Keratinocyte (primary cell): ENCODE measurements at regions not wholly inside any gene's neighbourhood (a gene's known extent, or its start where the extent isn't known, plus 50 kb on each side); places are given as distances from the start of the nearest gene placed in this dataset.

Experiments
- DNase-seq: peaks from one replicate; pipeline ENCODE4 v3.0.0-alpha.2; 2011; ENCODE audit warnings: low read depth, missing footprints, low spot score
- FAIRE-seq: peaks from 2 replicates; lab custom pipeline; 2011; peaks lifted over from hg19 to GRCh38; lab: Jason Lieb, UNC
- H2AFZ ChIP-seq: 2 replicates; pipeline ENCODE4 v1.6.0; 2012; ENCODE audit warnings: low read length, control low read depth, inconsistent platforms; ENCODE audit not compliant: control insufficient read depth
- H3K27ac ChIP-seq: 2 replicates; pipeline ENCODE4 v1.5.1; 2011; ENCODE audit warnings: low read length; ENCODE audit not compliant: control insufficient read depth, insufficient read depth
- H3K27me3 ChIP-seq: 3 replicates; pipeline ENCODE4 v1.6.0; 2011; ENCODE audit warnings: low read length; ENCODE audit not compliant: control insufficient read depth, insufficient read depth; ENCODE audit errors: extremely low read depth
- H3K36me3 ChIP-seq, 2 experiments: 2 replicates in 1 of 2; 3 replicates in 1 of 2; pipeline ENCODE4 v1.5.1; 2011; ENCODE audit warnings: low read length in 2 of 2, mild to moderate bottlenecking in 1 of 2; ENCODE audit not compliant: control insufficient read depth in 2 of 2, insufficient read depth in 2 of 2; ENCODE audit errors: extremely low read depth in 1 of 2
- H3K4me1 ChIP-seq: 3 replicates; pipeline ENCODE4 v1.5.1; 2011; ENCODE audit warnings: low read length; ENCODE audit not compliant: control insufficient read depth, insufficient read depth; ENCODE audit errors: extremely low read depth
- H3K4me2 ChIP-seq: 3 replicates; pipeline ENCODE4 v1.6.0; 2011; ENCODE audit warnings: low read depth, low read length; ENCODE audit not compliant: control insufficient read depth, insufficient read depth; ENCODE audit errors: extremely low read depth
- H3K4me3 ChIP-seq, 3 experiments: fragments of 200-600 bp in 1 of 3; sonication (generic) in 1 of 3; 2 replicates in 2 of 3; 3 replicates in 1 of 3; pipeline ENCODE4 v1.5.1; 2011 to 2016; ENCODE audit warnings: low read length in 3 of 3, mild to moderate bottlenecking in 3 of 3, control low read depth in 2 of 3, inconsistent platforms in 1 of 3, low read depth in 1 of 3, mixed read lengths in 1 of 3, mixed run types in 1 of 3, moderate library complexity in 1 of 3; ENCODE audit not compliant: control insufficient read depth in 2 of 3, insufficient read depth in 2 of 3; ENCODE audit errors: extremely low read depth in 1 of 3
- H3K79me2 ChIP-seq: 2 replicates; pipeline ENCODE4 v1.6.0; 2012; ENCODE audit warnings: low read length; ENCODE audit not compliant: control insufficient read depth, insufficient read depth
- H3K9ac ChIP-seq: 3 replicates; pipeline ENCODE4 v1.6.0; 2011; ENCODE audit warnings: low read length; ENCODE audit not compliant: control insufficient read depth, insufficient read depth; ENCODE audit errors: extremely low read depth
- H3K9me1 ChIP-seq: 3 replicates; pipeline ENCODE4 v1.6.0; 2011; ENCODE audit warnings: low read length; ENCODE audit not compliant: control insufficient read depth, insufficient read depth; ENCODE audit errors: extremely low read depth
- H3K9me3 ChIP-seq: 2 replicates; pipeline ENCODE4 v1.5.1; 2012; ENCODE audit warnings: low read depth, low read length; ENCODE audit not compliant: control insufficient read depth
- H4K20me1 ChIP-seq: 3 replicates; pipeline ENCODE4 v1.6.0; 2011; ENCODE audit warnings: low read length; ENCODE audit not compliant: control insufficient read depth, insufficient read depth; ENCODE audit errors: extremely low read depth
- CTCF ChIP-seq, 3 experiments: IDR thresholded peaks in 1 of 3; conservative IDR thresholded peaks in 1 of 3; optimal IDR thresholded peaks in 1 of 3; 2 replicates in 2 of 3; 3 replicates in 1 of 3; pipeline versions ENCODE3 to v1.5.1; 2011; ENCODE audit warnings: low read length in 3 of 3, mild to moderate bottlenecking in 3 of 3, moderate library complexity in 2 of 3, control low read depth in 1 of 3, inconsistent platforms in 1 of 3; ENCODE audit not compliant: insufficient read depth in 2 of 3; ENCODE audit errors: extremely low read depth in 1 of 3
- EZH2 ChIP-seq: IDR thresholded peaks from one replicate; pipeline ENCODE4 v1.6.1; 2012; ENCODE audit warnings: inconsistent platforms, mild to moderate bottlenecking, low read length, moderate library complexity
- dilution Hi-C: fragments of 300-500 bp; cut with MboI; formaldehyde crosslinking; loops from one replicate; pipeline ENCODE4 v1.7.0; 2020; ENCODE audit warnings: low sequenced_read_pairs; ENCODE audit not compliant: extremely low pct_ligation_motif_present

GRCh38 chr6:81623106-81623759 lies 129.2 kb downstream of the TENT5A start:
- no peaks in the 10 kb centered on the region for H3K27me3 ChIP-seq
- H2AFZ ChIP-seq, result no peak overlapping the region
- no peak overlapping the region for H3K9ac ChIP-seq
- no peaks in the 10 kb centered on the region for H3K36me3 ChIP-seq
- H3K9me3 ChIP-seq, result no peaks in the 10 kb centered on the region
- no peaks in the 10 kb centered on the region for H3K4me1 ChIP-seq
- no peak overlapping the region for H3K4me3 ChIP-seq
- no peak overlapping the region for H3K4me2 ChIP-seq
- H3K27ac ChIP-seq, result no peak overlapping the region
- TF ChIP-seq CTCF (optimal IDR thresholded peaks at IDR 0.05 in 1 of 3, IDR thresholded peaks at IDR 0.05 in 1 of 3, conservative IDR thresholded peaks at IDR 0.05 in 1 of 3; ENCODE audit: extremely low read depth in 1 of 3, insufficient read depth in 2 of 3, low read length in 3 of 3) (no peak), EZH2 (no peak)
- no peaks in the 10 kb centered on the region for H4K20me1 ChIP-seq
- no peak for DNase-seq
- H3K9me1 ChIP-seq, result no peaks in the 10 kb centered on the region
- dilution Hi-C loops, result no loop called here
- H3K79me2 ChIP-seq, result no peaks in the 10 kb centered on the region
- no peak for FAIRE-seq

GRCh38 chr6:81621816-81622395 lies 130.6 kb downstream of the TENT5A start:
- H4K20me1 ChIP-seq, result no peaks in the 10 kb centered on the region
- H3K4me3 ChIP-seq, result no peak overlapping the region
- no peaks in the 10 kb centered on the region for H3K79me2 ChIP-seq
- H3K27ac ChIP-seq, result no peak overlapping the region
- dilution Hi-C loops, result no loop called here
- no peak overlapping the region for H3K4me2 ChIP-seq
- H3K9me3 ChIP-seq, result no peaks in the 10 kb centered on the region
- H2AFZ ChIP-seq, result no peak overlapping the region
- H3K36me3 ChIP-seq, result no peaks in the 10 kb centered on the region
- DNase-seq (no peak), FAIRE-seq (no peak)
- H3K9me1 ChIP-seq, result no peaks in the 10 kb centered on the region
- H3K9ac ChIP-seq, result no peak overlapping the region
- H3K27me3 ChIP-seq, result no peaks in the 10 kb centered on the region
- no peaks in the 10 kb centered on the region for H3K4me1 ChIP-seq
- no peak for TF ChIP-seq EZH2
